Astrocyte of the spinal cord (primary cell): ENCODE measurements at regions not wholly inside any gene's neighbourhood (a gene's known extent, or its start where the extent isn't known, plus 50 kb on each side); places are given as distances from the start of the nearest gene placed in this dataset.

ENCODE experiments used
- DNase-seq: peaks from one replicate; pipeline ENCODE4 v3.0.0; 2011; ENCODE audit warnings: low read depth, low spot score
- H3K4me3 ChIP-seq: 2 replicates; pipeline ENCODE4 v1.5.1; 2011; ENCODE audit warnings: low read depth, mild to moderate bottlenecking, low read length, moderate library complexity
- in situ Hi-C: cut with HindIII; loops from 2 replicates; pipeline ENCODE4 v1.10.0; 2017; ENCODE audit warnings: low sequenced_read_pairs
- TF ChIP-seq, protein P1 (sequence below): IDR thresholded peaks from 2 replicates; pipeline ENCODE4 v1.5.1; 2012; ENCODE audit warnings: low read depth, mild to moderate bottlenecking, low read length, inconsistent platforms

DNA sequence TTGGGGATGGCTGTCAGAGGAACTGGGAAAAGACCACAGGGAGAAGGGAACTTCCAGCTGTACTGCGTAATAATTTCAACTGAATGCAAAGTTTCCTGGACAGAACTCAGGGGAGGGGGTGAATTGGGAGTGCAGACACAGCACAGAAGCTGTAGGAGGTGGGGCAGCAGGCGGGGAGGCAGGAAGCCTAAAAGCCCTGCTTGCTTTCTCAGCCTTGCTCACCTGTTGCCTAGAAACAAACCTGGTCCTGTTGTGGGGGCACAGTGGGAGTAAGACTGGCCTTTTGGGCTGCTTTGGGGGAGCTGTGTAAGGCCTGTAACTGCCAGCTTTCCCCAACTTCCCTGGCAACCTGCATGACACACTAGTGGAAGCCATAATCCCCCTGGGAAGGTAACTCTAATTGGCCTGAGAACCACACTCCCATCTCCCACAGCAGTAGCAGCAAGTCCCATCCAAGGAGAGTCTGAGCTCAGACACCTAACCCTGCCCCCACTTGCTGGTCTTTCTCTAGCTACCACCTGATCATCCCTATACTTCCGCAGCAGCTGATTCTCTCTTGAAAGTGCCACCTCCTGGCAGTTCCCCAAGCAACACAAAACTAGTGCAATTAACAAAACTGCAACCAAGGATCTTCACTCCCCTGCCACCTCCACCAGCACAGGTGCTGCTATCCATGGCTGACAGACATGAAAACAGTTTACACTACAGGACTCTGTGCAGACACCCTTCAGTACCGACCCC, 1239.3 kb downstream of the SORCS1 start:
- no peak overlapping the region for H3K4me3 ChIP-seq
- TF ChIP-seq, protein P1, sequence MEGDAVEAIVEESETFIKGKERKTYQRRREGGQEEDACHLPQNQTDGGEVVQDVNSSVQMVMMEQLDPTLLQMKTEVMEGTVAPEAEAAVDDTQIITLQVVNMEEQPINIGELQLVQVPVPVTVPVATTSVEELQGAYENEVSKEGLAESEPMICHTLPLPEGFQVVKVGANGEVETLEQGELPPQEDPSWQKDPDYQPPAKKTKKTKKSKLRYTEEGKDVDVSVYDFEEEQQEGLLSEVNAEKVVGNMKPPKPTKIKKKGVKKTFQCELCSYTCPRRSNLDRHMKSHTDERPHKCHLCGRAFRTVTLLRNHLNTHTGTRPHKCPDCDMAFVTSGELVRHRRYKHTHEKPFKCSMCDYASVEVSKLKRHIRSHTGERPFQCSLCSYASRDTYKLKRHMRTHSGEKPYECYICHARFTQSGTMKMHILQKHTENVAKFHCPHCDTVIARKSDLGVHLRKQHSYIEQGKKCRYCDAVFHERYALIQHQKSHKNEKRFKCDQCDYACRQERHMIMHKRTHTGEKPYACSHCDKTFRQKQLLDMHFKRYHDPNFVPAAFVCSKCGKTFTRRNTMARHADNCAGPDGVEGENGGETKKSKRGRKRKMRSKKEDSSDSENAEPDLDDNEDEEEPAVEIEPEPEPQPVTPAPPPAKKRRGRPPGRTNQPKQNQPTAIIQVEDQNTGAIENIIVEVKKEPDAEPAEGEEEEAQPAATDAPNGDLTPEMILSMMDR: no peak
- no peak for DNase-seq
- in situ Hi-C loops: no loop called here

DNA sequence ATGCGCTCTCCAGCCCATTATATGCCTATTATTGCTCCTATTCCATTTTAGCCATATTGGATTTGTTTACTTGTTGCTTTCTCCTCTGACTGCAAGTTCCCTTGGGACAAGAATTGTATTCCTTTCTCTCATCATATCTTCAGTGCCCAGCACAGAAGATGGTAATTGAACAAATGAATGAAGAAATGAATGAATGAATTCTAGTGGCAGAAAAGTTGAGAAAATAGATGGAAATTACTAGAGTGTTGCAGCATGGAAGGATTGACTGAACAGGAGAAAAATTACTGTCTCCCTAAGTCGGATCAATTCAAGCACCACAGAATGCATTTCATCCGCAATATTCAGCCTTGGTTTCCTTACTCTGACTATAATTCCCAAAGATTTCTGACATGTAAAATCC, 1243.2 kb downstream of the SORCS1 start:
- DNase-seq: no peak
- TF ChIP-seq, protein P1: no peak
- H3K4me3 ChIP-seq: no peak overlapping the region
- in situ Hi-C loops: no loop called here

DNA sequence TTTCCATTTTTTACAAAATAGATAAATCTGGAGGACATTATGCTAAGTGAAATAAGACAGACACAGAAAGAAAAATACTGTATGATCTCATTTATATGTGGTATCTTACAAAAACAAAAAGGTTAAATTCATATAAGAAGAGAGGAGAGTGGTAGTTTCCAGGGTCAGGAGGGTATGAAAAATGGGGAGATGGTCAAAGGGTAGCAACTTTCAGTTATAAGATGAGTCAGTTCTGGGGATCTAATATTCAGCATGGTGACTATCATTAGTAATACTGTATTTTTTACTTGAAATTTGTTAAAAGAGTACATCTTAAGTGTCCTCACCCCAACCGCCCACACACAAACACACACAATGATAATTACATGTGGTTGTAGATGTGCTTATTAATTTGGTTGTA, 1250.1 kb downstream of the SORCS1 start:
- in situ Hi-C loops: no loop called here
- no peak for DNase-seq

DNA sequence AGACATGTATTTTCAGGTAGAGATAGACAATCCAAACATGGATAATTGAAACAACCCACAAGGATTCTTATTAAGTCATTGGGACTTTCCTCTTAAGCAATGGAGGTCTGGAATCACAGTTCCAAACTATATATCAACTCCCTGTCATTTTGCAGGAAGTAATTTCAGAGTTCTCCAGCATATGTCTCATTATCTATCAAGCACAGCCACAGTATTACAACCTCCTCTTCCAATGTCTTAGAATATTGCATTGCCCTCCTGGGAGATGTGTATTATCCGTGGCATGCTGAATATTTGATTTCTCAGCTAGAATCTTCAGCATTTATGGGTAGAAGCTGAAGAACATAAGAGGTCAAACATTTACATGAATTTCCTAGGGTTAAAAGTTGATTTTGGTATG, 1255.8 kb downstream of the SORCS1 start:
- TF ChIP-seq, protein P1: no peak
- in situ Hi-C loops: no loop called here
- no peak overlapping the region for H3K4me3 ChIP-seq
- no peak for DNase-seq

More for the DNA sequence above, 1250.1 kb downstream of the SORCS1 start:
- no peak overlapping the region for H3K4me3 ChIP-seq
- TF ChIP-seq, protein P1: no peak

DNA sequence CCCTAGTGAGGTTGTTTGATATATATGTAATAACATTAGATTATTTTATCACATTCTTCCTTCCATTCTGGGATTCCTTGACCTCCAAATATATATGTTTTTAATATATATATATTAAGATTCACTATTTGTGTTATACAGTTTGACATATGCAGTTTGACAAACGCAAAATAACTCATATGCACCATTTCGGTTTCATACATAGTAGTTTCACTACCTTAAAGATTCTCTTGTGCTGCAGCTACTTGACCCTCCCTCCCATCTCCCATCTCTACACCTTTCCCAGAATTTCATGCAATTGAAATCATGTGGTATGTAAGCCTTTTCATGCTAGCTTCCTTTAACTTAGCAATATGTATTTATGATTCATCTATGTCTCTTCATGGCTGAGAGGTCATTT, 1244.4 kb downstream of the SORCS3 start:
- no peak overlapping the region for H3K4me3 ChIP-seq
- DNase-seq: no peak
- in situ Hi-C loops: no loop called here
- TF ChIP-seq, protein P1: no peak

DNA sequence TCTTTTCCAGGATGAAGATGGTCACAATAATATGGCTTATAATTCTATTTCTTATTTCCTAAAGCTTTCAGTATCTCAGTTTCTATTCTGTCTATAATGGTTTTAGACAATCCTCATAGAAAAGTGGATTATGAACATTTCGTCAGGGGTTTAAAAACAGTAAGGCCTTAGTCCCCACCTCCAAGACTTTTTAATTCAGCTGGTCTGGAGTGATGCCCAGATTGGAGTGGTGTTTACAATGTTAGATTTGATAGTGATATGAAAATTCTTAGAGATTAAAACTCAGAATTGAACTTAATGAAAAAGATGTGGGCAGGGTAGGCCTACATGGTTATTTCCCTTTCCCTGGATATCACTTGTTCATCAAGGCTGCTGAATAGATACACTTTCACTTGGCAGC, 1238.3 kb downstream of the SORCS3 start:
- in situ Hi-C loops: no loop called here
- DNase-seq: no peak
- TF ChIP-seq, protein P1: no peak
- H3K4me3 ChIP-seq: no peak overlapping the region
